PC-3 (cell line): ENCODE measurements at regions not wholly inside any gene's neighbourhood (a gene's known extent, or its start where the extent isn't known, plus 50 kb on each side); places are given as distances from the start of the nearest gene placed in this dataset.

Experiments
- ATAC-seq: fragments of 200-7000 bp; cut with Tn5 transposase; 2 replicates; pipeline ENCODE4 v1.9.1; 2020; ENCODE audit warnings: mild to moderate bottlenecking, moderate library complexity
- BruUV-seq: library from RNA; stranded (reverse); fragments of 400-500 nt; replicated peaks from 2 replicates; lab custom pipeline; 2021; lab: Mats Ljungman, UMichigan
- CTCF ChIA-PET: fragments of 300-600 bp; sonication (Branson Sonifier 250); formaldehyde crosslinking; loops from one replicate; lab custom pipeline; 2022; ENCODE audit warnings: antibody characterized with exemption; lab: Charles Lee
- POLR2A ChIA-PET: fragments of 300-600 bp; sonication (Branson Sonifier 250); formaldehyde crosslinking; loops from one replicate; lab custom pipeline; 2022; ENCODE audit warnings: antibody characterized with exemption; ENCODE audit not compliant: unreplicated experiment; lab: Charles Lee
- DNase-seq: peaks from one replicate; pipeline ENCODE4 v3.0.0-alpha.2; 2015
- H2AFZ ChIP-seq: fragments of 300-600 bp; sonication (generic); 2 replicates; pipeline ENCODE4 v1.6.0; 2016; ENCODE audit warnings: antibody characterized with exemption, low read length
- H3F3A ChIP-seq: fragments of 300-600 bp; sonication (generic); one replicate; pipeline ENCODE4 v1.6.0; 2017; ENCODE audit warnings: antibody characterized with exemption, low read length, control low read depth, mild to moderate bottlenecking; ENCODE audit not compliant: unreplicated experiment
- H3K27ac ChIP-seq: fragments of 300-600 bp; sonication (generic); 2 replicates; pipeline ENCODE4 v1.5.1; 2016; ENCODE audit warnings: mild to moderate bottlenecking, low read length
- H3K27me3 ChIP-seq: fragments of 300-600 bp; sonication (generic); 2 replicates; pipeline ENCODE4 v1.6.1; 2016; ENCODE audit warnings: low read length, mixed read lengths
- H3K36me3 ChIP-seq: fragments of 300-600 bp; sonication (generic); 2 replicates; pipeline ENCODE4 v1.6.1; 2016; ENCODE audit warnings: low read depth, mixed run types, low read length, mixed read lengths
- H3K4me1 ChIP-seq: fragments of 300-600 bp; sonication (generic); 2 replicates; pipeline ENCODE4 v1.5.1; 2016; ENCODE audit warnings: low read length; ENCODE audit not compliant: insufficient read depth
- H3K4me2 ChIP-seq: fragments of 300-600 bp; sonication (generic); 2 replicates; pipeline ENCODE4 v1.6.0; 2016; ENCODE audit warnings: low read length
- H3K4me3 ChIP-seq: fragments of 300-600 bp; sonication (generic); 2 replicates; pipeline ENCODE4 v1.5.1; 2016; ENCODE audit warnings: mild to moderate bottlenecking, low read length, mixed read lengths
- H3K79me2 ChIP-seq: fragments of 300-600 bp; sonication (generic); 2 replicates; pipeline ENCODE4 v1.6.1; 2017; ENCODE audit warnings: low read length, mixed read lengths
- H3K9ac ChIP-seq: fragments of 300-600 bp; sonication (generic); 2 replicates; pipeline ENCODE4 v1.6.0; 2016; ENCODE audit warnings: mild to moderate bottlenecking, low read length
- H3K9me2 ChIP-seq: fragments of 300-600 bp; sonication (generic); replicated peaks from 2 replicates; pipeline ENCODE4 v1.6.1; 2016; ENCODE audit warnings: mixed run types, low read length, mixed read lengths
- H3K9me3 ChIP-seq: fragments of 300-600 bp; sonication (generic); 2 replicates; pipeline ENCODE4 v1.6.1; 2016; ENCODE audit warnings: low read length, mixed read lengths
- H4K20me1 ChIP-seq: fragments of 300-600 bp; sonication (generic); 2 replicates; pipeline ENCODE4 v1.6.1; 2016; ENCODE audit warnings: low read length, mixed read lengths
- EZH2 ChIP-seq: fragments of 300-600 bp; sonication (generic); IDR thresholded peaks from one replicate; pipeline ENCODE4 v1.6.1; 2017; ENCODE audit warnings: antibody characterized with exemption, mild to moderate bottlenecking, low read length; ENCODE audit not compliant: unreplicated experiment
- EZH2phosphoT487 ChIP-seq: fragments of 300-600 bp; sonication (generic); IDR thresholded peaks from 2 replicates; pipeline ENCODE4 v1.6.1; 2018; ENCODE audit warnings: mild to moderate bottlenecking, antibody characterized with exemption, low read length, borderline replicate concordance
- intact Hi-C: fragments of 100-400 bp; cut with micrococcal nuclease; formaldehyde crosslinking; loops from 2 replicates; pipeline ENCODE4 v1.9.0; 2023
- TF ChIP-seq, protein P1 (sequence below): fragments of 300-600 bp; sonication (generic); conservative IDR thresholded peaks from 2 replicates; pipeline ENCODE4 v1.5.1; 2017; ENCODE audit warnings: antibody characterized with exemption, low read depth, mild to moderate bottlenecking, low read length

DNA sequence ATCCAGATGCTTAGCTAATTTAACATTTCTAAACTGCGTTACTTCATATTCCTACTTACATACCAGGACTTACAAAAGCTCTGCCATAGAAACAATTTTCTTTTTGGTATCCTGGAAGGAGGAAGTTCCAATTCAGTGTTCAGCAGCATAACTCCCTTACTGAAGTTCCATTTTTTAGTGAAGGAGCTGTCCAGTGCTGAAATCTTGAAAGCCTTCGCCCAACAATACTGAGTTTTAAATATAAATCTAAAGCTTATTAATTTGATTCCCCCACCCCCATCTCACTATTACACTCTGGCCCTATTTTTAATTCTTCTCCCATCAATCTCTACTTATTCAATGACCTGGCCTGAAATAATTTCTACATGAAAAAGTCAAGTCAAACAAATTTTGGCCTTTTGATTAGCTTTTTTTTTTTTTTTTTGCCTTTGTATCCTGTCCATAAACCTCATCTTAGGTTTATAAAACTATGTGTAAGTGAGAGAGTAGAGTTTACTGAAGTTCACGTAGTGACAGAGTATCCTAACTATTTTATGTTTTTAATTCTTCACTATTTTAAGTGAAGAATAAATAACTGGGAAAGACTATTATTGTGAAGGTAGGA, 323.0 kb upstream of the PLD5 start:
- Histone ChIP-seq H3K9me2 (no peaks in the 10 kb centered on the region), H3K36me3 (no peaks in the 10 kb centered on the region), H3K9me3 (peaks cover 16% of the 10 kb centered on the region; the same call in 1 of the 2 replicates), H3K79me2 (no peaks in the 10 kb centered on the region), H3K27me3 (no peaks in the 10 kb centered on the region), H3K27ac (no peak overlapping the region), H3K9ac (no peak overlapping the region), H4K20me1 (no peaks in the 10 kb centered on the region), H2AFZ (no peak overlapping the region), H3K4me1 (no peaks in the 10 kb centered on the region), H3K4me2 (no peak overlapping the region), H3F3A (no peaks in the 10 kb centered on the region), H3K4me3 (no peak overlapping the region)
- intact Hi-C loops = no loop called here
- ATAC-seq (no peak), DNase-seq (peak; percentile 53)
- ChIA-PET CTCF (no interaction called here), POLR2A (no interaction called here)
- BruUV-seq = no TSS peak
- no peak for TF ChIP-seq EZH2
- TF ChIP-seq, protein P1, sequence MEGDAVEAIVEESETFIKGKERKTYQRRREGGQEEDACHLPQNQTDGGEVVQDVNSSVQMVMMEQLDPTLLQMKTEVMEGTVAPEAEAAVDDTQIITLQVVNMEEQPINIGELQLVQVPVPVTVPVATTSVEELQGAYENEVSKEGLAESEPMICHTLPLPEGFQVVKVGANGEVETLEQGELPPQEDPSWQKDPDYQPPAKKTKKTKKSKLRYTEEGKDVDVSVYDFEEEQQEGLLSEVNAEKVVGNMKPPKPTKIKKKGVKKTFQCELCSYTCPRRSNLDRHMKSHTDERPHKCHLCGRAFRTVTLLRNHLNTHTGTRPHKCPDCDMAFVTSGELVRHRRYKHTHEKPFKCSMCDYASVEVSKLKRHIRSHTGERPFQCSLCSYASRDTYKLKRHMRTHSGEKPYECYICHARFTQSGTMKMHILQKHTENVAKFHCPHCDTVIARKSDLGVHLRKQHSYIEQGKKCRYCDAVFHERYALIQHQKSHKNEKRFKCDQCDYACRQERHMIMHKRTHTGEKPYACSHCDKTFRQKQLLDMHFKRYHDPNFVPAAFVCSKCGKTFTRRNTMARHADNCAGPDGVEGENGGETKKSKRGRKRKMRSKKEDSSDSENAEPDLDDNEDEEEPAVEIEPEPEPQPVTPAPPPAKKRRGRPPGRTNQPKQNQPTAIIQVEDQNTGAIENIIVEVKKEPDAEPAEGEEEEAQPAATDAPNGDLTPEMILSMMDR = no peak
- TF ChIP-seq EZH2phosphoT487 = no peak

DNA sequence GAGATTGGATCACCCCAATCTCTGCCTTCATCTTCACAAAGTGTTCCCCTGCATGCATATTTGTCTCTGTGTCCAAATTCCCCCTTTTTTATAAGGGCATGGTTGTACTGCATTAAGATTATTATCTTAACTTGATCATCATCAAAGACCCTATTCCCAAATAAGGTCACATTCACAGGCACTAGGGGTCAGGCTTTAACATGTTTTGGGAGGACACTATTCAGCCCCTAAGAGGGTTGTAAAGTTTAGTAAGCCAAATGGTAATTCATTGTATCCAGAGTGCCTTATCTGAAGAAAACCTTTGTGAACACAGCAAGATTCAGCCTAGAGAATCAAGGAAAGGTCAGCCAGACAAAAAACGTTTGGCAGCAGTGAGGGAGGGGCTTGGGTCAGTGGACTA, 317.6 kb upstream of the PLD5 start:
- no peaks in the 10 kb centered on the region for H3K9me2 ChIP-seq
- H3K4me1 ChIP-seq = no peaks in the 10 kb centered on the region
- intact Hi-C loops = no loop called here
- H3K27ac ChIP-seq = no peak overlapping the region
- TF ChIP-seq EZH2phosphoT487 = no peak
- H3K9ac ChIP-seq = no peak overlapping the region
- peaks cover 16% of the 10 kb centered on the region; the same call in 1 of the 2 replicates for H3K9me3 ChIP-seq
- no peak for ATAC-seq
- H3K4me2 ChIP-seq = no peak overlapping the region
- no peaks in the 10 kb centered on the region for H3K36me3 ChIP-seq
- H4K20me1 ChIP-seq = no peaks in the 10 kb centered on the region
- H2AFZ ChIP-seq = no peak overlapping the region
- DNase-seq = no peak
- BruUV-seq = no TSS peak
- no peaks in the 10 kb centered on the region for H3F3A ChIP-seq
- peaks cover 14% of the 10 kb centered on the region; the same call in 1 of the 2 replicates for H3K27me3 ChIP-seq
- ChIA-PET CTCF (no interaction called here), POLR2A (no interaction called here)
- H3K4me3 ChIP-seq = no peak overlapping the region
- H3K79me2 ChIP-seq = no peaks in the 10 kb centered on the region

DNA sequence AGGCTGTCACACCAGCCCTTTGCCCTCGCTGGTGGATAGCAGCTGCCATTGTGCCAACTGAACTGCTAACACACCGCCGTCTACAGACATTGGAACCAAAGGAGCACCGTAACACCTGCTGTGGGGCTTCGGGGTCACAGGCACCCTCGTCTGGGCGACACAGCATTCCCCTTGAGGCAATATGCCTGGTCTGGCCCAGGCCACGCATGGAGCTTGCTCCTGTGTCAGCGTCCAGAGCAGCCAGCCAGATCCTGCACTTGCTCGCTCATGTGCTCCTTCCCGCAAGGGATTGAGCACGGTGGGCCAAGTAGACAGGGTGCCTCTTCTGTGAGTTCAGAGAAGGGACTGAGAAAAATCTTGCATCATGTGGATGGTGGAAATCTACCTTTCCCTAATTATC, 314.6 kb upstream of the PLD5 start:
- H3K27me3 ChIP-seq = peaks cover 14% of the 10 kb centered on the region; the same call in 1 of the 2 replicates
- POLR2A ChIA-PET = no interaction called here
- no peak overlapping the region for H3K9ac ChIP-seq
- peaks cover 5% of the 10 kb centered on the region; the same call in 1 of the 2 replicates for H3K9me3 ChIP-seq
- H3F3A ChIP-seq = no peaks in the 10 kb centered on the region
- intact Hi-C loops = no loop called here
- H3K79me2 ChIP-seq = no peaks in the 10 kb centered on the region
- H3K9me2 ChIP-seq = no peaks in the 10 kb centered on the region
- no peaks in the 10 kb centered on the region for H4K20me1 ChIP-seq
- no peak overlapping the region for H3K27ac ChIP-seq
- 0 out of 2 replicates have a peak, but pooled peaks cover 7% of the 10 kb centered on the region for H3K4me1 ChIP-seq
- TF ChIP-seq EZH2phosphoT487 (no peak), EZH2 (no peak)
- TF ChIP-seq, protein P1 = no peak
- CTCF ChIA-PET = no interaction called here
- no peak overlapping the region for H2AFZ ChIP-seq
- no peak overlapping the region for H3K4me2 ChIP-seq
- no peak for ATAC-seq
- H3K4me3 ChIP-seq = no peak overlapping the region
- H3K36me3 ChIP-seq = no peaks in the 10 kb centered on the region
- BruUV-seq = no TSS peak
- DNase-seq = no peak
